Lung (tissue), 11 donors: ENCODE measurements at regions not wholly inside any gene's neighbourhood (a gene's known extent, or its start where the extent isn't known, plus 50 kb on each side); places are given as distances from the start of the nearest gene placed in this dataset.

Source experiments
- ATAC-seq: fragments of 200-7000 bp; cut with Tn5 transposase; one replicate; pipeline ENCODE4 v1.9.1; 2020; ENCODE audit warnings: moderate number of reproducible peaks; ENCODE audit not compliant: insufficient read depth, low FRiP score
- DNase-seq, 3 donors: peaks; one replicate each; pipeline ENCODE4 v3.0.0-alpha.2; 2013 to 2017
- H3K27ac ChIP-seq, 2 donors: one replicate each; pipeline ENCODE4 v1.5.1; 2013; ENCODE audit warnings: mild to moderate bottlenecking in 2 of 2, moderate library complexity in 2 of 2, control low read depth in 1 of 2, inconsistent platforms in 1 of 2, low read depth in 1 of 2, low read length in 1 of 2
- H3K27me3 ChIP-seq, 3 donors: one replicate each; pipeline ENCODE4 v1.5.1; 2013; ENCODE audit warnings: low read length in 2 of 3; ENCODE audit not compliant: control insufficient read depth in 3 of 3, insufficient read depth in 3 of 3
- H3K36me3 ChIP-seq, 4 donors: one replicate each; pipeline ENCODE4 v1.5.1; 2013; ENCODE audit warnings: low read length in 4 of 4, mild to moderate bottlenecking in 1 of 4, moderate library complexity in 1 of 4; ENCODE audit not compliant: control insufficient read depth in 4 of 4, insufficient read depth in 4 of 4
- H3K4me1 ChIP-seq, 5 donors: one replicate each; pipeline ENCODE4 v1.5.1; 2013; ENCODE audit warnings: low read length in 5 of 5, mild to moderate bottlenecking in 2 of 5, moderate library complexity in 1 of 5; ENCODE audit not compliant: control insufficient read depth in 5 of 5, insufficient read depth in 5 of 5
- H3K4me3 ChIP-seq: one replicate; pipeline ENCODE4 v1.5.1; 2013; ENCODE audit warnings: mild to moderate bottlenecking, control low read depth, moderate library complexity
- H3K9ac ChIP-seq, 2 donors: one replicate each; pipeline ENCODE4 v1.5.1; 2013; ENCODE audit warnings: low read length in 2 of 2, control low read depth in 1 of 2; ENCODE audit not compliant: insufficient read depth in 1 of 2
- H3K9me3 ChIP-seq, 4 donors: one replicate each; pipeline ENCODE4 v1.5.1; 2013; ENCODE audit warnings: low read length in 3 of 4, mild to moderate bottlenecking in 1 of 4, moderate library complexity in 1 of 4; ENCODE audit not compliant: control insufficient read depth in 4 of 4, insufficient read depth in 3 of 4
- WGBS, 2 donors: extraction: QIAGEN DNeasy Blood & Tissue Kit; methylation state at CpG; one replicate each; pipeline ENCODE4 v1.1.7; 2013; 5-methylcytosine and 5-hydroxymethylcytosine counted together
- TF ChIP-seq, protein P1 (sequence below): IDR thresholded peaks from 2 replicates; pipeline ENCODE4 v1.5.1; 2012; ENCODE audit warnings: mild to moderate bottlenecking; ENCODE audit errors: control extremely low read depth, extremely low read depth
- donor health status: control.
- donor health status: control.
- donor health status: Bipolar disorder and iron deficiency.
- donor health status: healthy.
- donor health status: DM: yes; HTN: yes; CAD: no.

DNA sequence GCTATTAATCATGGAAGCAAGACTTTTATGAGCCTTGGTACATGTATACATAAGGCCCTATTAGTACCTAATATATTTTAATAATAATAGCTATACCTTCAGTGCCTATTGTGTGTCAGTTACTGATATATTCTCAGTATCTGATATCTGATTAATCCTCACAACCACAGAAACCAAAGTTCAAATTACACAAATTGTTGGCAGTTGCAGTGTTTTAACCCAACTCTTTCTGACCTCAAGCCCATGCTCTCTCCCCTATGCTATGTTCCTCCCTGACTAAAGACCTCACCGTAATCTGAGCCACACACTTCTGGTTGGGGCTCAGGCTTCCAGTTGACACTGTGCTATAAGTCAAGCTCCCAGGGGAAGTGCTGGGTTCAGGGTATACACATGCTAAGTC is 214.4 kb downstream of the SPTSSA start:
- Histone ChIP-seq H3K9me3 (peaks cover 0 to 2% (median 0%) of the 10 kb centered on the region in 4 donors), H3K4me1 (peaks cover 0 to 10% (median 0%) of the 10 kb centered on the region in 5 donors), H3K4me3 (no peak overlapping the region), H3K36me3 (no peaks in the 10 kb centered on the region), H3K27ac (no peak overlapping the region), H3K9ac (no peak overlapping the region), H3K27me3 (peaks cover 0 to 4% (median 0%) of the 10 kb centered on the region in 3 donors)
- DNase-seq (no peak), ATAC-seq (no peak)
- TF ChIP-seq, protein P1, sequence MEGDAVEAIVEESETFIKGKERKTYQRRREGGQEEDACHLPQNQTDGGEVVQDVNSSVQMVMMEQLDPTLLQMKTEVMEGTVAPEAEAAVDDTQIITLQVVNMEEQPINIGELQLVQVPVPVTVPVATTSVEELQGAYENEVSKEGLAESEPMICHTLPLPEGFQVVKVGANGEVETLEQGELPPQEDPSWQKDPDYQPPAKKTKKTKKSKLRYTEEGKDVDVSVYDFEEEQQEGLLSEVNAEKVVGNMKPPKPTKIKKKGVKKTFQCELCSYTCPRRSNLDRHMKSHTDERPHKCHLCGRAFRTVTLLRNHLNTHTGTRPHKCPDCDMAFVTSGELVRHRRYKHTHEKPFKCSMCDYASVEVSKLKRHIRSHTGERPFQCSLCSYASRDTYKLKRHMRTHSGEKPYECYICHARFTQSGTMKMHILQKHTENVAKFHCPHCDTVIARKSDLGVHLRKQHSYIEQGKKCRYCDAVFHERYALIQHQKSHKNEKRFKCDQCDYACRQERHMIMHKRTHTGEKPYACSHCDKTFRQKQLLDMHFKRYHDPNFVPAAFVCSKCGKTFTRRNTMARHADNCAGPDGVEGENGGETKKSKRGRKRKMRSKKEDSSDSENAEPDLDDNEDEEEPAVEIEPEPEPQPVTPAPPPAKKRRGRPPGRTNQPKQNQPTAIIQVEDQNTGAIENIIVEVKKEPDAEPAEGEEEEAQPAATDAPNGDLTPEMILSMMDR = no peak
- WGBS, 2 donors = 43 to 45% methylated on average over 1 of the region's 1 CpG

DNA sequence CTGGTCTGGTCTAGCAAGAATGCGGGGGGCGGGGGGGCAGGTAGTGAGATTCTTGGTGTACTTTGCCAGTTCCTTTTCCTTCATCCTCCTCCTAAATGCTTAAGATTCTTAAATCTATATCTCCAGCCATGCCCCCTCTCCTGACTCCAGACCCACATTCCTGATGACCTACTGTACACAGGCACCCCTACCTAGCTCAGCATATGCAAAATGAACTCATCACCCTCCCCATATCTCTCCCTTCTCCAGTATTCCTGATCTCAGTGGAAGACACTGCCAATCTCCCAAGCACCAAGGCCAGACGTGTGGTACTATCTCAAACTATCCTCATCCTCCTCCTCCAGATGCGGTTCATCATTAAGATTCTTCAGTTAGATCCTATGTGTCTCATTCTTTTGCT is 215.8 kb downstream of the SPTSSA start:
- no peak for ATAC-seq
- no peak for DNase-seq
- WGBS, 2 donors = 73 to 88% methylated on average over 4 of the region's 4 CpGs
- TF ChIP-seq, protein P1 = no peak
- no peaks in the 10 kb centered on the region for H3K36me3 ChIP-seq
- H3K27me3 ChIP-seq = peaks cover 0 to 7% (median 0%) of the 10 kb centered on the region in 3 donors
- H3K27ac ChIP-seq = no peak overlapping the region
- no peak overlapping the region for H3K4me3 ChIP-seq
- H3K4me1 ChIP-seq = peaks cover 0 to 6% (median 0%) of the 10 kb centered on the region in 5 donors
- no peak overlapping the region for H3K9ac ChIP-seq
- peaks cover 0 to 2% (median 0%) of the 10 kb centered on the region in 4 donors for H3K9me3 ChIP-seq

DNA sequence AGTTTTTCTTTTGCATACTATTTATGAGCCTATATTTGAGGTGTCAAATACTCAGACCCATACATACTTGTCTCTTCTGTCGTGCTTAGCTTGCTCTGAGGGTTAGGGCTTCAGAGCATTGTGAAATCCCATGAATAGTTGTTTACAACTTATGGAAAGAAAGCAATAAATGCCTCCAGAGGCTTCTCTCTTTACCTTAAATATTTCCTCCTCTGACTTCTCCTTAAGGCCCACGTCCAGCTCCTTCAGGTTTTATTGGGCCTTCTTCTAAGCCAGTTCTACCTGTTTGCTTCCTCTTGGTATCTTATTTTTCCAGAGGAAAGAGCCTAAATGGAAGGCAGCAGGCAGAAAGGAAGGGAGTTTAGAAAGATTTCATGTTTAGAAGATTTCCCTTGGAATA is 218.6 kb downstream of the SPTSSA start:
- Histone ChIP-seq H3K36me3 (no peaks in the 10 kb centered on the region), H3K9ac (no peak overlapping the region), H3K4me1 (peaks cover 0 to 2% (median 0%) of the 10 kb centered on the region in 5 donors), H3K4me3 (no peak overlapping the region), H3K9me3 (peaks cover 0 to 4% (median 0%) of the 10 kb centered on the region in 4 donors), H3K27ac (no peak overlapping the region), H3K27me3 (peaks cover 0 to 4% (median 0%) of the 10 kb centered on the region in 3 donors)
- TF ChIP-seq, protein P1 = no peak
- 54 to 70% methylated on average over 2 of the region's 2 CpGs for whole genome bisulfite sequencing, 2 donors
- ATAC-seq (no peak), DNase-seq (no peak)

DNA sequence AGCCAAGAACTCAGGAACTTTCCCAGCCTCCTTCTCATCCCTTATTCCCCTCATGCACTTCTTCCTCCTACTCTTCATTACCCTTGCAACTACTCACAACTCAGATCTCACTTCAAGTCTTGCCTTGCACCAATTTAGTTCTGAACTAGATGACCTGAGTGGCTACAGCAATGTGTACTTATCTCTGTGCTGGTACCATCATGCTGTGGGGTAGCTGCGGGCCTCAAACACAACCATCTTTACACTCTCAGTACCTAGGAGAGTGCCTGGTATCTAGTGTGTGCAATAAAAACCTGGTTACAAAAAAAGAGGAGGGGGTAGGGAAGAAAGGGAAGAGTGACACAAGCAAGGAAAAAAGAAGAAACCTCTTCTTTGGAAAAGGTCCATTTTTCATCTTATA is 219.0 kb downstream of the SPTSSA start:
- WGBS, 2 donors = 88 to 90% methylated on average over 1 of the region's 1 CpG

More for the DNA sequence above, 219.0 kb downstream of the SPTSSA start:
- TF ChIP-seq, protein P1 = no peak
- no peak for ATAC-seq
- DNase-seq = no peak
- Histone ChIP-seq H3K4me3 (no peak overlapping the region), H3K27ac (no peak overlapping the region), H3K9me3 (peaks cover 0 to 4% (median 0%) of the 10 kb centered on the region in 4 donors), H3K27me3 (peaks cover 0 to 4% (median 0%) of the 10 kb centered on the region in 3 donors), H3K4me1 (peaks cover 0 to 2% (median 0%) of the 10 kb centered on the region in 5 donors), H3K36me3 (no peaks in the 10 kb centered on the region), H3K9ac (no peak overlapping the region)
